ENCODE measurements at regions not wholly inside any gene's neighbourhood (a gene's known extent, or its start where the extent isn't known, plus 50 kb on each side); places are given as distances from the start of the nearest gene placed in this dataset.
"Not testable (repeated sequence)": the region's sequence is repeated elsewhere in the genome, so short reads cannot be mapped to it uniquely, and the experiment has no call there.

DNA sequence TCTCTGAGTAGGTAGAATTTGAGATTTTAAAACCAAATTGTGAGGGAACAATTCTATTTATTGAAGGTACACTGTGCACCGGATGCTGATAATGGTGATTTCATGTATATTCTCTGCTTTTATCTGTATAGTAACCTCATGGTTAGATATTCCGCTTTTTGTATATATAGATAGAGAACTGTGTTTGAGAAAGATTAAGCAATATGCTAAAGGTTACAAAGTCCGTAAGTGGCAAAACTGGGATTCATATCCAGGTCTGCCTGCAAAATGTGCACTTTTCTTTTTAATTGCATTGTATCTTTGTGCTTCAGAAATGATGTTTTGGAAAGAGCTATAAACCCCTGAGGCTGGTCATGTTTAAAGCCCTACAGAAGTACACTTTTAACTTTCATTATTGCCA, 635.4 kb upstream of the NECTIN3 start:
- H3K4me1 ChIP-seq, result no peaks in the 10 kb centered on the region
- no peaks in the 10 kb centered on the region for H3K36me3 ChIP-seq
- DNase-seq (no peak), ATAC-seq (no peak)
- H3K27me3 ChIP-seq, result no peaks in the 10 kb centered on the region
- H3K9me3 ChIP-seq, result no peaks in the 10 kb centered on the region
- TF ChIP-seq, protein P1, sequence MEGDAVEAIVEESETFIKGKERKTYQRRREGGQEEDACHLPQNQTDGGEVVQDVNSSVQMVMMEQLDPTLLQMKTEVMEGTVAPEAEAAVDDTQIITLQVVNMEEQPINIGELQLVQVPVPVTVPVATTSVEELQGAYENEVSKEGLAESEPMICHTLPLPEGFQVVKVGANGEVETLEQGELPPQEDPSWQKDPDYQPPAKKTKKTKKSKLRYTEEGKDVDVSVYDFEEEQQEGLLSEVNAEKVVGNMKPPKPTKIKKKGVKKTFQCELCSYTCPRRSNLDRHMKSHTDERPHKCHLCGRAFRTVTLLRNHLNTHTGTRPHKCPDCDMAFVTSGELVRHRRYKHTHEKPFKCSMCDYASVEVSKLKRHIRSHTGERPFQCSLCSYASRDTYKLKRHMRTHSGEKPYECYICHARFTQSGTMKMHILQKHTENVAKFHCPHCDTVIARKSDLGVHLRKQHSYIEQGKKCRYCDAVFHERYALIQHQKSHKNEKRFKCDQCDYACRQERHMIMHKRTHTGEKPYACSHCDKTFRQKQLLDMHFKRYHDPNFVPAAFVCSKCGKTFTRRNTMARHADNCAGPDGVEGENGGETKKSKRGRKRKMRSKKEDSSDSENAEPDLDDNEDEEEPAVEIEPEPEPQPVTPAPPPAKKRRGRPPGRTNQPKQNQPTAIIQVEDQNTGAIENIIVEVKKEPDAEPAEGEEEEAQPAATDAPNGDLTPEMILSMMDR (IDR thresholded peaks at IDR 0.05), result no peak
- intact Hi-C loops (cut with DNase I), result no loop called here
- no peak overlapping the region for H3K27ac ChIP-seq
- H3K4me3 ChIP-seq, result no peak overlapping the region

- ATAC-seq, result not testable (repeated sequence)
Observed at GRCh38 chr3:110440066-110440653, 631.5 kb upstream of the NECTIN3 start.

GRCh38 chr3:110454066-110454465, 617.5 kb upstream of the NECTIN3 start:
- Histone ChIP-seq H3K9me3 (no peaks in the 10 kb centered on the region), H3K4me1 (no peaks in the 10 kb centered on the region), H3K4me3 (no peak overlapping the region), H3K27ac (no peak overlapping the region), H3K36me3 (no peaks in the 10 kb centered on the region), H3K27me3 (no peaks in the 10 kb centered on the region)
- ATAC-seq (no peak), DNase-seq (no peak)
- TF ChIP-seq, protein P1 (IDR thresholded peaks at IDR 0.05), result no peak
- intact Hi-C loops (cut with DNase I), result no loop called here

More at GRCh38 chr3:110440066-110440653, 631.5 kb upstream of the NECTIN3 start:
- H3K27ac ChIP-seq; H3K4me3 ChIP-seq; H3K9me3 ChIP-seq; H3K4me1 ChIP-seq; H3K27me3 ChIP-seq; H3K36me3 ChIP-seq; intact Hi-C loops (cut with DNase I); DNase-seq: not testable (repeated sequence)

DNA sequence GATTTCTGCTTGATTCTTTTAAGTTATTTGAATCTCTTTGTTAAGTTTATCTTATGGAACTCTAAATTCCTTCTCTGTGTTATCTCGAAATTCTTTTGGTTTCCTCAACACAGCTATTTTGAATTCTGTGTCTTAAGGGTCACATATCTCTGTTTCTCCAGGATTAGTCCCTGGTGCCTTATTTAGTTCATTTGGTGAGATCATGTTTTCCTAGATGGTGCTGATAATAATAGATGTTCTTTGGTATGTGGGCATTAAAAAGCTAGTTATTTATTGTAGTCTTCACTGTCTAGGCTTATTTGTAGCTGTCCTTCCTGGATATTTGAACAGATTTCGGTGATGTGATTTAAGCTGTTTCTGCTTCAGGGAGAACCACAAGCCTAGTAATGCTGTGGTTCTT, 615.6 kb upstream of the NECTIN3 start:
- H3K36me3 ChIP-seq, result no peaks in the 10 kb centered on the region
- H3K9me3 ChIP-seq, result no peaks in the 10 kb centered on the region
- H3K4me1 ChIP-seq, result no peaks in the 10 kb centered on the region
- intact Hi-C loops (cut with DNase I), result no loop called here
- no peak overlapping the region for H3K4me3 ChIP-seq
- no peak overlapping the region for H3K27ac ChIP-seq
- TF ChIP-seq, protein P1 (IDR thresholded peaks at IDR 0.05), result no peak
- ATAC-seq (no peak), DNase-seq (no peak)
- no peaks in the 10 kb centered on the region for H3K27me3 ChIP-seq

GRCh38 chr3:110456438-110457138, 615.0 kb upstream of the NECTIN3 start:
- H3K27ac ChIP-seq, result no peak overlapping the region
- DNase-seq, result no peak
- H3K27me3 ChIP-seq, result no peaks in the 10 kb centered on the region
- no peaks in the 10 kb centered on the region for H3K36me3 ChIP-seq
- TF ChIP-seq, protein P1 (IDR thresholded peaks at IDR 0.05), result no peak
- no peaks in the 10 kb centered on the region for H3K9me3 ChIP-seq
- H3K4me1 ChIP-seq, result no peaks in the 10 kb centered on the region
- ATAC-seq, result no peak
- intact Hi-C loops (cut with DNase I), result no loop called here
- H3K4me3 ChIP-seq, result no peak overlapping the region

- Histone ChIP-seq H3K36me3 (no peaks in the 10 kb centered on the region), H3K27ac (no peak overlapping the region), H3K4me3 (no peak overlapping the region), H3K9me3 (no peaks in the 10 kb centered on the region), H3K4me1 (no peaks in the 10 kb centered on the region), H3K27me3 (no peaks in the 10 kb centered on the region)
- ATAC-seq (no peak), DNase-seq (no peak)
- intact Hi-C loops (cut with DNase I), result no loop called here
- TF ChIP-seq, protein P1 (IDR thresholded peaks at IDR 0.05), result no peak
Observed at GRCh38 chr3:110457508-110457907, 614.1 kb upstream of the NECTIN3 start.

All from upper lobe of right lung (tissue), 1 donor.